NCI-H345 (cell line): ENCODE measurements at regions not wholly inside any gene's neighbourhood (a gene's known extent, or its start where the extent isn't known, plus 50 kb on each side); places are given as distances from the start of the nearest gene placed in this dataset.

Experiments
- DNase-seq: peaks from one replicate; lab custom pipeline; 2025; lab: John Stamatoyannopoulos, UW

GRCh38 chr11:81986556-81987161, 747.0 kb downstream of the FAM181B start:
- no peak for DNase-seq

- no peak for DNase-seq
These were observed 754.2 kb downstream of the FAM181B start for GRCh38 chr11:81979448-81979847.

- no peak for DNase-seq
These were observed 758.3 kb downstream of the FAM181B start for GRCh38 chr11:81975261-81975900.

GRCh38 chr11:81970886-81971285, 762.8 kb downstream of the FAM181B start:
- no peak for DNase-seq

GRCh38 chr11:81967242-81967641, 766.4 kb downstream of the FAM181B start:
- no peak for DNase-seq

GRCh38 chr11:81966340-81966739, 767.3 kb downstream of the FAM181B start:
- DNase-seq, result no peak

GRCh38 chr11:81963018-81963417, 770.6 kb downstream of the FAM181B start:
- no peak for DNase-seq

GRCh38 chr11:81960443-81960842, 773.2 kb downstream of the FAM181B start:
- DNase-seq, result no peak

GRCh38 chr11:81959341-81959740, 774.3 kb downstream of the FAM181B start:
- DNase-seq, result no peak

GRCh38 chr11:81954301-81954700, 779.4 kb downstream of the FAM181B start:
- DNase-seq, result peak; percentile 74

GRCh38 chr11:81946831-81947230, 786.8 kb downstream of the FAM181B start:
- DNase-seq, result no peak

- DNase-seq, result no peak
These were observed 791.0 kb downstream of the FAM181B start for GRCh38 chr11:81942646-81943045.

- DNase-seq, result no peak
These were observed 791.7 kb downstream of the FAM181B start for GRCh38 chr11:81941998-81942397.

GRCh38 chr11:81932303-81932702, 801.4 kb downstream of the FAM181B start:
- DNase-seq, result no peak

- DNase-seq, result no peak
These were observed 813.5 kb downstream of the FAM181B start for GRCh38 chr11:81920205-81920604.

GRCh38 chr11:81916451-81916850, 817.2 kb downstream of the FAM181B start:
- DNase-seq, result no peak

GRCh38 chr11:81915045-81915444, 818.6 kb downstream of the FAM181B start:
- DNase-seq, result no peak

GRCh38 chr11:81913793-81914192, 819.9 kb downstream of the FAM181B start:
- no peak for DNase-seq

- no peak for DNase-seq
These were observed 825.7 kb downstream of the FAM181B start for GRCh38 chr11:81907996-81908395.

GRCh38 chr11:81899156-81899555, 834.5 kb downstream of the FAM181B start:
- no peak for DNase-seq

- DNase-seq, result no peak
These were observed 836.0 kb downstream of the FAM181B start for GRCh38 chr11:81897639-81898038.

GRCh38 chr11:81895258-81895657, 838.4 kb downstream of the FAM181B start:
- no peak for DNase-seq

GRCh38 chr11:81892770-81893635, 840.7 kb downstream of the FAM181B start:
- DNase-seq, result no peak
